Stimulated activated CD4-positive, alpha-beta T cell treated with anti-CD3 and anti-CD28 coated beads, Interleukin-1b, Interleukin-23, amount 100 ng/mL, for 4 hours (primary cell): ENCODE measurements at regions not wholly inside any gene's neighbourhood (a gene's known extent, or its start where the extent isn't known, plus 50 kb on each side); places are given as distances from the start of the nearest gene placed in this dataset.

Experiments
- DNase-seq, 2 donors: peaks; one replicate each; pipeline ENCODE4 v3.0.0-alpha.2; 2020; ENCODE audit warnings: low read depth in 2 of 2

DNA sequence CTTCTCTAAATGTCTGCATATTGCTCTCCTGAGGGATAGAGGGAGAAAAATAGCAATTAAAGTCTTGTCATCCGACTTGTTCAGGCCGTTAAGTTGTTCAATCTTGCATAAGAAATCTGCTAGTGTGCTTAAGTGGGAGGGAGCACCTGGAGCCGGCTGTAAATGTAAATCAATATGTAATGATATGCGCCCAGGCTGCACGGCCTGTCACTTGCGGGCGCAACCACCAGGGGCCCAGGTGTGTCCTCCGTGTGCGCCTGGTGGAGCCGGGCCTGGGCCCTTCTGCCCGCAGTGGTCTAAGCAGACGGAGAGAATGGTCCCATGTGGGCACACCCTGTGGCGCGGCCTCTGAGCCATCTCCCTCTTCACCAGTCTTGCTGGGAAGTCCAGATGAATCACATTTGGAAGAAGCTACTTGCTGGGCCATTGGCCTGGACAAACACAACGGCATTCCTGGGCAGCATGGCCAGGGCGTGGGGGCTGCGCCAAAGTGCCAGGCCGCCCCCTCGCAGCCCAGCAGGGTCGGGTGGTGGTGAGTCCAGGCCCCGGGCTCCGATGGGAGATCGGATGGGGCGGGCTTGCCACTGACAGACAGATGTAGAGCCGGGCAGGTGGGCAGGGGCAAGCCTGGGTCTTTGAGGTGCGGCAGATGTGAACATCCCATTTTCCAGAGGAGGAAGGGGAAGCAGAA is 193.3 kb upstream of the C14orf180 start:
- DNase-seq = no peak

DNA sequence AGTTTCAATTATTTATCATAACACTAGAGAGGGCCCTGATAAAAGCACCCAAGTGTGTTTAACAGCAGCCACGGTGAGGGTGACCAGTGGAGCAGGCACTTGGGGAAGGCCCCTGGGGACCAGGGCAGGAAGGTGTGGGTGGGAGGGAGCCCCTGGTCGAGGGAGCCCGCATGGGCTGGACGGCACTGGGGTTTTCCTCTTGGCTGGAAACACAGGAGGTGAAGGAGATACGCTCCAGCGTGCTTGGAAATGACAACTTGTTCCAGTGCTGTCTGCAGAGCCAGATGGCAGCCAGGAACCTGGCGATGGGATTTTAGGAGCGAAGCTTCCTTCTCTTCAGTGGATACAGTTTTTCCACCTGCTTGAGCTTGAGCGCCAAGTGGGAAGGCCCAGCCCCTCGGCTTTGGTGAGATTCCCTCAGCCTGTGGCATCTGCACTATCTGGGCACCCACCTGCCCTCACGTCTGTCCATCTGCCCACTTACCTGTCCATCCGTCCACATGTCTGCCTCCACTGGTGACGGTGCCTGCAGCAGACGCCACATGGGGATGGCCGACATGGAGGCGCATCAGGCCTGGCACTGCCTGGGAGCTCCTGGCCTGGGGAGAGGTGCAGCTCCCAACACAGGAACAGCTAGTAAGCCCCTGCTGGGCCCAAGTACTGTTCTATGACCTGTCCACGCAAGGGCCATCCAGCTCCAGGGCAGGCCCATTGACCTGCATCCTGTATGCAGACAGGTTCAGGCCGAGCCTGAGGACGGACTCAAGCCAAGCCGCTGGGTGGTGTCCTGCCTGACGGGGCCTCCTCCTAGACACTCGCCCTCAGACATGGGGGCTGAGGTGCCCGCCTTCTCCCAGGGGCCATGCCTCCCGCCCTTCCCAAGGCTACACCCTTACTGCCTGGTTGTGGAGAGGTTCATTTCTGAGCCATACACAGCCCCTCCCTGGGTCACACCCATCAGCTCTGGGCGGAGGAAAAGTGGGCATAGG is 192.2 kb upstream of the C14orf180 start:
- no peak for DNase-seq

DNA sequence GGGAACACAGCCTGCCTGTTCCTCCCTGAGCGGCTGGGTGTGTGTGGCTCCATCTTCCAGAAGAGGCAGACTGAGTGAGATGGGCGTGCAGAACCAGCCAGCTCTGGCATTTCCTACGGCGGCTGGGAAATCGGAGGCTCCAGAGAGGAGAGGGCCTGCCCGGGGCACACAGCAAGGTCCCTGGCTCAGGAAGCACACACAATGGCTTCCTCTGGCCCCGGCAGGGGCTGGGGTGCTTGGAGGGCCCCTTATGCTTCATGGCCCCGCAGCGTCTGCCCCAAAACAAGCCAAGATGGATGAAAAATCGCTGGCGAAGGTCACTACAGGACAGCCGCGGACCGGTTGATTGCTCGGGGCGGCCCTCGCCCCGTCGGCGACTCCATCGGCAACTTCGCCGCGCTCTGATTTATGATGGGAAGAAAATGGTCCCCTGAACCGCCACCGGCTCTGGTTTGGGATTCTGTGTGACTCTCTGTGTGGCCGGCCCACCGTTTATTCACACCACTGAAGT is 191.5 kb upstream of the C14orf180 start:
- DNase-seq = no peak

DNA sequence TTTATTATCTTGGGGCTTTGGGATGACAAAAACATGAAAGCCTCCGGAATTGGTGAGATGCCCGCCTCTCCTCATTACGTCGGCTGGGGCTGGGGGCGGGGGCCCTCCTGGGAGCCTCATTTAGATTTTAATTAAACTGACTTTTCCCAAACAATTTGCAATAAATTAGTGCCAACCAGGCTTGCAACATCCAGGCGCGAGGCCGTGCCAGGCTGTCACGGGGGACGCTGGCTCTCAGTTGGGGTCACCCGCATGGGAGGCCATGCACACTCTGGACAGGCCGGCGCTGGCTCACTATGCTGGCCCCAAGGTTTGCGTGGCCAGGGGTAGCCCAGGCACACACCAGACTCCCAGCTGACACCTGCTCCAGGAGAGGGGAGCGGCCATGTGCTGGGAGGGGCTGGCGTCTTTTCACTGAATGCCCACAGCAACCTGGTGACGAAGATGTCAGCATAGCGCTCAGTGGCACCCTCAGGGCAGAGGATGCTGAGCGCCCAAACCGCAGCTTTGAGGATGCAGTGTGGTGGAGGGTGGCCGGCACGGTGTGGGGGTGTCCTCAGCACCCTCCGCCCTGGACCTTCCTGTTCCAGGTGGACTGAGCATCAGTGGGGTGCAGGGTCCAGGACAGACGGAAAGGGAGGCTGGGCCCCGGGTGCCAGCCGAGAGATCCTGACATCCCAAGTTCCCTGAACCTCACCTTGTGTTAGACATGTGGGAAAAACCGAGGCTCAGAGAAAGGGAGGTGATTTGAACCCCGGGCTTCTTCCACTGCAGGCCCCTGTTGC is 190.8 kb upstream of the C14orf180 start:
- DNase-seq = no peak

DNA sequence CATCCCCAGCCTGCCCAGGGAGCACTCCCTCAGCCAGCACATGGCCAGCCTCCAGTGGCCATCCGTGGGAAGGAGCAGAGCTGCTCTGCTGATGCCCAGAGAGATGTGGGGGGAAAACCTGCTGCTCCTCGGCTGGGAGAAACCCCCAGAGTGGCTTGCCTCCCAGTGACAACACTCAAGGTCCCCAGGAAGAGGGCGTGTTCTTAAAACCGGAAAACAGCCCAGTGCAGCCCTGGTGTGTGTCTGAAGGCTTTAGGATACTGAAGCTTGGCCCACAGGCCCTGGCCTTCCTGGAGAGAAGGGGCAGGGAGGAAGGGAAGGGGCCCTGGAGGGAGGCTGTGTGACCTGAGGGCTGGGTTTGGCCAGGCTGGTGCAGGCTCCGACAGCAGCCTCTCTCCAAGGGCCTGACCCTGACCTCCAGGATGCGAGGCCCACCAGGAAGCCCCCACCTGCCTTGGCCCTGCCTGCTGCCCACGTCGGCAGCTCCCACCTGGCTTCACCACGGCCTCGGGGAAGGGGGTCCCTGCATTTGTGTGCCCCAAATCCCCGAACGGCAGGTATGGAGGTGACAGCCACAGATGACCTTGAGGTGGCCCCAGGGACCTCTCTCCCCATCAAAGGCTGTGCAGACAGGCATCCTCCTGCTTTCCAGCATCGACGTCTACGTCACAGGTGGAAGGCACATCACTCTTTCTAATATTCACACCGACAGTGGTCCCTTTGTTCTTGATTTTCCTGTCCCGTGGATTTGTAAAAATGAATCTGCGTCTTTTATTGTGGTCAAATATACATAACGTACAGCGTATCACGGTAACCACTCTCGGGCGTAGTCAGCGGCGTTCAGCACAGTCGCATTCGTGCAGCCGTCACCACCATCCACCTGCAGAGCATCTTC is 190.0 kb upstream of the C14orf180 start:
- no peak for DNase-seq

DNA sequence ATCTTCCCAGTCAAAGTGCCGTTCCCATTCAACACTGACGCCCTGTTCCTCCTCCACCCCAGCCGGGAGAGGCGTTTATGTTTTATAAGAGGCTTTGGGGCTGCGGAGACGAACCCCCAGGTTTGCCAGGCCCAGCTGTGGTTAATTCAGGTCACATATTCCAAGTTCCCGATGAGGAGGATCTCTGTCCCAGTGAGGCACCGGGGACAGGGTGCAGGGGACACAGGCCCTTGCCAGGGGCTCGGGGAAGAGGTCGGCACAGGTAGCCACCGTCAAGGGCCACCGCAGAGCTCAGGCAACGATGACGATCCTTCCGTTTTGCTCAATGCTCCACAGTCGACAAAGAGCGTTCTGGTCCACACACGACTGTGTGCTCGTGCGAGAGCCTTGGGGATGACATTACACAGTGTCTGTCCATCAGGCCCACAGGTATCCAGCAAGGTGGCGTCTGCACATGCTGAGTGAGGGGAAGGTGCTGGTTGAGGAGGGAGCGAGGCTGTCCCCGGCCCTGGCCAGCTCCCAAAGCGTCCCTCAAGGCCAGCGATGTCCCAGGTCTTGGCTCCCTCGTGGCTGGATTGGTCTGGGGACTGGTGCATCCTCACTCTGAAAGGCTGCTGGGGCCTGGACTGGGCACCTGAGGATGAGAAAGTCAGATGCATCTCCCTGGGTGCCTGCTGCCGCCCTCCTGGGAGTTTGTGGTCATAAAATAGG is 189.2 kb upstream of the C14orf180 start:
- no peak for DNase-seq

DNA sequence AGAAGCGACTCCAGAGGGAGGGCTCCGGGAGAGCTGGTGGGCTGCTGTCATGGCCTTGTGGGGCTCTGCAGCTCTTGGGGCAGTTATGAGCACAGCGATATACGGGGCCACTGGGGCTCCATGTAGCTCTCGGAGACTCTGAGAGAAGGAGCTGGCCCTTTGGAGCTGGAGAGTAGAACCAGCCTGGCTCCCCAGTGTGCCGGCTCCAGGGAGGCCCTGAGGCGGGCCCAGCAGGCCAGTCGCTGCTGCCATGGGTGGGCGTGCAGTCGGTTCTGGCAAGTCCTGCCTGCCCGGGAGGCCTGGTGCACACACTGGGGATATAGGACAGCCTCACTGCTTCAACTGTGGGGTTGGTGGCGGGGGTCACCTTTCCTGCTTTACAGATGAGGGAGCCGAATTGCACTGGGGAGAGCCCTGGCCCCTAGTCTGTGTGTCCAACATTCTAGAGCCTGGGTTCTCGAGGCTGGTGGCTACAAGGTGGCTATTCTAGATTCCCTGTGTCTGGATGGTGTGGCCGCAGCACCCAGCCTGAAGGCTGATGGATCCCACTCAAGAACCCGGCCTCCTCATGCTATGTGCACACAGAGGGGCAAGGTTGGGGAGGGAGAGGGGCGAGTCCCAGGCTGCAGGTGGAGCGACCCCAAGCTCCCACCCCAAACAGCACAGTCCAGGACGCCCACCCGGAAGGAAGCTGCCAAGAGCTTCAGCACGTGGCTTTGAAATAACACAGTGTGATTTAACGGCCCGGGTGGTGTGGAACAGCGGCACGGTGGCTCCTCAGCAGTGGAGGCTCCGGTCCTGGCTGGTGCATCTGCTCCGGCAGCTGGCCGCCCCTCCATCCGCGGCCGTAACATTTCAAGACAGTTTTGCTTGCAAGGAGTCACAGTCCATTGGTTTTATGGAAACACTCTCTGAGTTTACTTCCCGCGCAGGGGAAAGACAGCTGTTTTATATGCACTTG is 188.3 kb upstream of the C14orf180 start:
- DNase-seq = no peak

DNA sequence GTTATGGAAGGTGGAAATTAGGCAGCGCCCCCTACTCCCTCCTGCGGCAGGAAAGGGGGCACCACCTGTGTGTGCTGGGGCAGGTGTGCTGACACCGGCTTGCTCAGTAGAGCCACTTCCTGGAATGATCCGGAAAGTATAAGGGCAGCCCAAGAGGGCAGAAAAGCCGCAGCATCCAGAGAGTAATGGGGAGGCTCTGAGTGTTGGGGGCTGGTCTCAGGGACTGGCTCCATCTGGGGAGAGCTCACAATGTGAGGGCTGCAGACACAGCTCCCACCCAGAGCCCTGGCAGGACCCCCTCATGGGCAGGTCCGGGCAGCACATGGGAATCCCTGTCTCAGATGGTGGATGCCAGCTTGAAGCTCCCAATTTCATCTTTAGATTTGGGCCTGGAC is 187.6 kb upstream of the C14orf180 start:
- DNase-seq = no peak

DNA sequence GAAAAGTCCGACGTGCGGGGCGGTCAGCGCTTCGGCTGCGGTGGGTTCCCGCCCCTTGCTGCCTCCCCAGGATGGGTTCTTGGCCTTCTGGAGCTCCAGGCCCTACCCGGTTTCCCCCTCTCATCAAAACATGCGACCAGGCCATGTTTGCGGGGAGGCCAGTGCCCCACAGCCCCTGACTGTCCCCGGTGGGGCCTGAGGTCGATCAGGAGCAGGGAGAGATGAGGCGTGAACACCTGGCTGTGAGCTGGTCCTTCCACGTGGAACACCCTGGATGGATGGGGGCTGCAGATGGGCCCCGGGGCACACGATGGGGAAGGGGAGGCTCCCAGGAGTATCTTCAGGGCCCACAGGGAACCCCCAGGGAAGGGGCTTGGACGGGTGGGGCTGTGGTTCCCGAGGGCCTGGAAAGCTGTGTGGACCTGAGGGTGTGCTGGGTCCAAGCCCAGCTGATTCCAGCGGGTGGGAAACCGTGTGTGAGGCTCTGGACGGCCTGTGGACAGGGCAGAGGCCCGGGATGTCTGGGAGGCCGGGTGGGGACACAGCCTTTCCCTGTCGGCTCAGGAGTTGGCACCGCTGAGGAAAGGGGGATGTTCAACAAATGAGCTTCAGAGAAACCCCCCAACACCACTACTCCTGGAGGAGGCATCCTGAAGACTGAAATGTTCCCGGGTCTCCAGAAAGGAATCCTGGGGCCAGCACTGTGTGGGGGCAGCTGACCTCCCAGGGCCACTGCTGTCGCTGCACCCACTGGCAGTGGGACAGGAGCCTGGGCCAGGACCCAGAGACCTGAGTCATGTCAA is 187.0 kb upstream of the C14orf180 start:
- no peak for DNase-seq

DNA sequence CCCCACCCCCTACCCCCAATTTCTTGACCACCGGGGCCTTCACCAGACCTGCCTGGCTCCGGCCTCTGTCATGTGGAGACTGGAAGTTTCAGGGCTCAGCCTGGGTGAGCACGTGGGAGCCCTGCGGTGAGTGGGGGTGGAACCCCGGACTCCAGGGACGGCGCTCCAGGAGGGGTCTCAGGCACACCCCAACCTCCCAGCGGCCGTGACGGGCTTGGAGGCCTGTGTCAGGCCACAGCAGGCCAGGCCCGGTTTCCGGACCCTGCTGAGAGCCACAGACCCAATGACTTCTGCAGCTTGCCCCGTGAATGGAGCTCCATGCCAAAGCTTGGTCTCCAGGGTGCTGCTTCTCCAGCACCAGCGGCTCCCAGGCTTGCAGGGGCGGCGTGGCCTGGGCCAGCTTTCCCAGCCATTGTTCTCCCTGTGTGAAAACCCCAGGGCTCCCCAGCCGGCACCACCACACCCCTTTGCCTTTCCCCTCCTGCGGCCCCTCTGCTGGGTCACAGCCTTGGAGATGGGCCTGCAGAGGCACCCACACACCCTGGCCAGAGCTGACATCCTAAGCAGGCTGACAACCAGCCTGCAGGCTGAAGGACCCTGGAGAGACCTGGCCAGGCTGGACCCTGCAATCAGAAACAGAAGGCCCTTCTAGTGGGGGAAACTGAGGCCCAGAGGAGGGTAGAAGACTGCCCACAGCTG is 186.2 kb upstream of the C14orf180 start:
- no peak for DNase-seq

DNA sequence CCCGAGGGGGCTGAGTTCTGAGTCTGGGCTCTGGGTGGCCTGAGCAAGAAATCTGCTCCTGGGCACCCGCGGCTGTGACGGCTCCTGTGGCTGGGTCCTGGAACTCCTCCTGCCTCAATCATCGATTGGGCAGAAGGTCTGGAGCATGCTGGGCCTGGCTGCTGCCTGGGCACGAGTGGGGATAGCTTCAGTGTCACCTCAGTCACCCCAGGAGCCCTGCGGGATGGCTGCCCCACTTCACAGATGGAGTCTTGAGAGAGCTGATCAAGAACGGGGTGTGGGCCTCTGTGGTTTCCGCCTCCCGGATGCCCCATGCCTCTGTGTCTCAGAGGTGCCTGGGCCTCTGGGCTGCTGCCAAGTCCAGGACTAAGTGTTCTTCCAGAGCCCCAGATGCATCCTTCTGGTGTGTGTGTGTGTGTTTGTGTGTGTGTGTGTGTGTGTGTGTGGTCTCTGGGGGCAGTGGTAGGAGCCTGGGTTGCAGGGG is 185.6 kb upstream of the C14orf180 start:
- DNase-seq = peak; percentile 21 to 28

DNA sequence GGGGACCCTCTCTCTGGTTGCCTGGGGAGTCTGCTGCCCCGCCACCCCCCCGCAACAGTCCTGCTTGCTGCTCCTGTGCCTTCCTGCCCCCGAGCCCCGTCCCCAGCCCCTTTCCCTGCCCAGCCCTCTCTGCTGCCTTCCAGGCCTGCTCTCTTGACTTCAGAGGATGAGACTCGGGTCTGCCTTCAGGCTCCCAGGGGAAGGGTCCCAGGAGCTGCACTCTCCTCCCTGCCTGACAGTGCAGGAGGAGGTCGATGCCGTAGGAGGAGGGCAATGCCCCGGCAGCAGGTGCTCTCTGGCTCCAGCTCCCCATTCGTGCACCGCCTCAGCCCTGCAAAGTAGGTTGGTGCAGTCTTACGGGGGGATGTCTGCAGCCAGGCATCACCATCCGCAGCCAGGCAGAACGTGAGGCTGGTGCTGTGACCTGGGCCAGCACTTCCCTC is 185.1 kb upstream of the C14orf180 start:
- DNase-seq = no peak

DNA sequence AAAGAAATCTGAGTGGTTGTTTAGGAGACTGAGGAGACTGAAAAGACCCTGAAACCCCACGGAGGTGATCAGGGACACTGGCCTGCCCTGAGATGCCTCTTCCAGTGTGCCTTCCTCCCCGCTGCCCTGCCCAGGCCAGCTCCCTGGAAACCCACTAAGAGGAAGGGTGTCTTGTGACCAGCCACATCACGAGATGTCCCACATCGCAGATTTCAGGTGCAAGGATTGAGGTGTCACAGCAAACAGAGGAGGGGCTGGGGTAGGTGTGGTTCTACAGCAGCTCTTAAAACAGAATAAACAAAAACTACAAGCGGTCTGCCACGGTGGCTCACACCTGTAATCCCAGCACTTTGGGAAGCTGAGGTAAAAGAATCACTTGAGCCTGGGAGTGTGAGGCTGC is 184.3 kb upstream of the C14orf180 start:
- no peak for DNase-seq

DNA sequence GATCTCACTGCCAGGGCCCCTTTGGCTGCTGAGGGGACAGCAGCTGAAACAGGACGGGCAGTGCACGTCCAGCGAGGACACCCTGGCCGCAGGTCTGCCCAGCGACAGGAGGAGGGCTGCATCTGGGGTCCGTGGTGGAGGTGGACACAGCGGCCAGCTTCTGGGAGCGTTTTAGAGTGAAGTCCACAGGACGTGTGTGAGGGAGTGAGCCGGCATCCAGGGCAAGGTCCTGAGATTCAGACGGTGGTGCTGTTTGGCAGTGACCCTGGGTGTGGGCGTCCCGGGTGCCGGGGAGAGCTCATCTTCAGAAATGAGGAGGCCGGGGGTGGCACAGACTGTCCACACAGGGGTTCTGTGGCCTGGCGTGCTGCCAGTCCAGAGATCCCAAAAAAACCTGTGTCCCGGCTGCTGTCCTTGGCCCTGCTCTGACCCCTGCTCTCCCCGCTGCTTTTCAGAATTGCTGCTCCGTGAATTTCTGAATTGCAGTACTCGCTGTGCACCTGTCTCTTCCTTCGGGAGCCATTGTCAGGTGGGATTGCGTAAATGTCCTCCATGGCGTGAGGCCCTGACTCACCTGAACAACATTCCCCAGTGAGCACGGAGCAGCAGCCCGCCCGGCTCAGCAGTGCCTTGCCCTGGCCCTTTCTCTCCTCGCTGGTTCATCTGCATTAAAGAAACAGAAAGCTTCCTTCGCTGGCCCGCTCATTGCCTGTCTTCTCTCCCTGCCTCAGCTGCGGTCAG is 183.5 kb upstream of the C14orf180 start:
- DNase-seq = no peak

DNA sequence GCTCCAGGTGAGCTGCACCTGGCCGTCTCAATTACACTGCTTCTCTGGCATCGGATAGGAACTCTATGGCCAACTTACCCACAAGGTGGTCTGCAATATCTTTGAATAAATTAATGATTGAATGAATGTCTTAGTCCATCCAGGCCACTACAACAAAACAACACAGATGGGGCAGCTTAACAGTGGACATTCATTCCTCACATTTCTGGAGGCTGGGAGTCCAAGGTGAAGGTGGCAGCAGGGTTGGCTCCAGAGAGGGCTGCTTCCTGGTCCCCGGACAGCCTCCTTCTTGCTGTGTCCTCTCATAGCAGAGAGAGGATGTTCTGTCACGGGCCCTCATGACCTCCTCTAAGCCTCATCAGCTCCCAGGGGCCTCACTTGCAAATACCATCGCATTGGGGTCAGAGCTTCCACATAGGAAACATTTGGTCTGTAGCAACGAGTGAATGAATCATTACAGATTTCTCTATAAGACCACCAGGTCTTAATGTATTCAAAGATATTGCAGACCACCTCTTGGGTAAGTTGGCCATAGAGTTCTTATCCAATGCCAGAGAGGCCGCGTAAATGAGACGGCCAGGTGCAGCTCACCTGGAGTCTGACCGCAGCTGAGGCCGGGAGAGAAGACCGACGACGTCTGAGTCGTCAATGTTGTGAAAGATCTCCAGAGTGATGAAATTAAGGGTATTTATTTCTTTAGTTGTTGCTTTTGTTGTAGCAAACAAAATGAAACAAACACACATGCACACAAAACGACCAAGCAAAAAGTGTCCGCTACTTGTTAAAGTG is 182.7 kb upstream of the C14orf180 start:
- DNase-seq = no peak

DNA sequence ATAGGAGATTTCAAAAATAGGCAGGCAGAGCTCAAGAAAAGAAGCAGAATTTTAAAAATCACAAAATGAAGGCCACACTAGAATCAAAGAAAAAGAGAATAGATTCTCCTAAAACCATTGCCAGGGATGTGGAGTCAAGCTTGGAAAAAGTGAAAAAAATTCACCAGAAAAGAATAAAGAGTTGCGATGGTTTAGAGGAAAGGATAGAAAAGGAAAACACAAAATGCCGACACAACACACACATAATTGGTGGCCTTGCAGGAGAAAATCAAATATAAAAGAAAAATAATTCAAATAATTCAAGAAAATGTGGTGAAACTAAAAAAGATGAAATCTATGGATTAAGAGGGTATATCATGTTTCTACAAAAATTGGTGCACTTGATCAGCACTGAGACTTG is 181.6 kb upstream of the C14orf180 start:
- DNase-seq = no peak
